MCF 10A (cell line): ENCODE measurements at regions not wholly inside any gene's neighbourhood (a gene's known extent, or its start where the extent isn't known, plus 50 kb on each side); places are given as distances from the start of the nearest gene placed in this dataset.
"Not testable (repeated sequence)": the region's sequence is repeated elsewhere in the genome, so short reads cannot be mapped to it uniquely, and the experiment has no call there.

Source experiments
- BruUV-seq: library from RNA; stranded (reverse); fragments of 400-500 nt; replicated peaks from 2 replicates; lab custom pipeline; 2021; lab: Mats Ljungman, UMichigan
- CTCF ChIA-PET: fragments of 300-600 bp; sonication (Branson Sonifier 250); formaldehyde crosslinking; extraction: SDS; loops from one replicate; lab custom pipeline; 2021; ENCODE audit warnings: antibody characterized with exemption, inconsistent platforms; lab: Yijun Ruan, JAX
- POLR2A ChIA-PET: fragments of 300-600, 350-650 bp; sonication (Branson Sonifier 250); formaldehyde crosslinking; extraction: SDS; loops from one replicate; lab custom pipeline; 2020; ENCODE audit warnings: antibody characterized with exemption, inconsistent platforms; lab: Yijun Ruan, JAX
- DNase-seq: peaks from one replicate; pipeline ENCODE4 v3.0.0-alpha.2; 2018; ENCODE audit not compliant: unreplicated experiment
- H3K27ac Mint-ChIP-seq: one replicate; pipeline ENCODE4 v1.8.0; 2022; ENCODE audit warnings: mild to moderate bottlenecking, low read depth, mixed read lengths; ENCODE audit not compliant: unreplicated experiment
- H3K27me3 Mint-ChIP-seq: one replicate; pipeline ENCODE4 v1.8.0; 2022; ENCODE audit warnings: mixed read lengths; ENCODE audit not compliant: insufficient read depth, unreplicated experiment
- H3K36me3 Mint-ChIP-seq: one replicate; pipeline ENCODE4 v1.8.0; 2022; ENCODE audit warnings: mild to moderate bottlenecking, moderate library complexity, mixed read lengths; ENCODE audit not compliant: insufficient read depth, unreplicated experiment
- H3K4me1 Mint-ChIP-seq: one replicate; pipeline ENCODE4 v1.8.0; 2022; ENCODE audit warnings: mixed read lengths; ENCODE audit not compliant: insufficient read depth, unreplicated experiment
- H3K4me3 Mint-ChIP-seq: one replicate; pipeline ENCODE4 v1.8.0; 2022; ENCODE audit warnings: mild to moderate bottlenecking, moderate library complexity, mixed read lengths; ENCODE audit not compliant: unreplicated experiment
- H3K9me3 Mint-ChIP-seq: one replicate; pipeline ENCODE4 v1.8.0; 2022; ENCODE audit warnings: mixed read lengths; ENCODE audit not compliant: unreplicated experiment
- intact Hi-C: fragments of 100-400 bp; cut with micrococcal nuclease; formaldehyde crosslinking; loops from 2 replicates; pipeline ENCODE4 v1.14.1; 2022
- TF ChIP-seq, protein P1 (sequence below): fragments of 200-600 bp; IDR thresholded peaks from one replicate; pipeline ENCODE4 v1.8.0; 2022; ENCODE audit warnings: antibody characterized with exemption, mild to moderate bottlenecking; ENCODE audit not compliant: unreplicated experiment

DNA sequence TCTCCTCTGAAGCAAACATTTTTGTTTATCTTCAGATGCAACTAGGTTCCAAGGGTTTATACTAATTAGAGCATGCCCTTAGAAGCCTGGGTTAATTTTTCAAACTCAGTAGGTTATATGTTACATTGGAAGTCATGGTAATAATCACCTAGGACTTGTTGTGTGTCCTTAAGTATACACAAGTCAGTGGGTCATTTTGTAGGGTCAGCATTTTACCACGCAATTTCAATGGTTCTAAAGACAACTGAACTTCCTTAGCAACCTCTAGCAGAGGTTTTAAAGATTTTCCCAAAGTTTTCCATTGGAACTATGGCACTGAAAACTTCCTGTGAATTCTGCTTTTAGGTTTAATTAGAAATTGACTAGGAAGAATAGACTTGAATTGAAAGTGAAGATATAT is 99.6 kb upstream of the NANOGP8 start:
- H3K27ac Mint-ChIP-seq: no peak overlapping the region
- ChIA-PET POLR2A (interaction anchor here (0.9 kb wide), 1 partner anchor 195 kb away, joined by 3 read pairs; no protein-coding TSS in a partner anchor), CTCF (no interaction called here)
- BruUV-seq: no TSS peak
- intact Hi-C loops: no loop called here
- H3K36me3 Mint-ChIP-seq: peaks cover 8% of the 10 kb centered on the region
- no peaks in the 10 kb centered on the region for H3K9me3 Mint-ChIP-seq
- no peak overlapping the region for H3K4me3 Mint-ChIP-seq
- TF ChIP-seq, protein P1, sequence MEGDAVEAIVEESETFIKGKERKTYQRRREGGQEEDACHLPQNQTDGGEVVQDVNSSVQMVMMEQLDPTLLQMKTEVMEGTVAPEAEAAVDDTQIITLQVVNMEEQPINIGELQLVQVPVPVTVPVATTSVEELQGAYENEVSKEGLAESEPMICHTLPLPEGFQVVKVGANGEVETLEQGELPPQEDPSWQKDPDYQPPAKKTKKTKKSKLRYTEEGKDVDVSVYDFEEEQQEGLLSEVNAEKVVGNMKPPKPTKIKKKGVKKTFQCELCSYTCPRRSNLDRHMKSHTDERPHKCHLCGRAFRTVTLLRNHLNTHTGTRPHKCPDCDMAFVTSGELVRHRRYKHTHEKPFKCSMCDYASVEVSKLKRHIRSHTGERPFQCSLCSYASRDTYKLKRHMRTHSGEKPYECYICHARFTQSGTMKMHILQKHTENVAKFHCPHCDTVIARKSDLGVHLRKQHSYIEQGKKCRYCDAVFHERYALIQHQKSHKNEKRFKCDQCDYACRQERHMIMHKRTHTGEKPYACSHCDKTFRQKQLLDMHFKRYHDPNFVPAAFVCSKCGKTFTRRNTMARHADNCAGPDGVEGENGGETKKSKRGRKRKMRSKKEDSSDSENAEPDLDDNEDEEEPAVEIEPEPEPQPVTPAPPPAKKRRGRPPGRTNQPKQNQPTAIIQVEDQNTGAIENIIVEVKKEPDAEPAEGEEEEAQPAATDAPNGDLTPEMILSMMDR: no peak
- H3K4me1 Mint-ChIP-seq: peaks cover 5% of the 10 kb centered on the region
- H3K27me3 Mint-ChIP-seq: no peaks in the 10 kb centered on the region
- DNase-seq: no peak

DNA sequence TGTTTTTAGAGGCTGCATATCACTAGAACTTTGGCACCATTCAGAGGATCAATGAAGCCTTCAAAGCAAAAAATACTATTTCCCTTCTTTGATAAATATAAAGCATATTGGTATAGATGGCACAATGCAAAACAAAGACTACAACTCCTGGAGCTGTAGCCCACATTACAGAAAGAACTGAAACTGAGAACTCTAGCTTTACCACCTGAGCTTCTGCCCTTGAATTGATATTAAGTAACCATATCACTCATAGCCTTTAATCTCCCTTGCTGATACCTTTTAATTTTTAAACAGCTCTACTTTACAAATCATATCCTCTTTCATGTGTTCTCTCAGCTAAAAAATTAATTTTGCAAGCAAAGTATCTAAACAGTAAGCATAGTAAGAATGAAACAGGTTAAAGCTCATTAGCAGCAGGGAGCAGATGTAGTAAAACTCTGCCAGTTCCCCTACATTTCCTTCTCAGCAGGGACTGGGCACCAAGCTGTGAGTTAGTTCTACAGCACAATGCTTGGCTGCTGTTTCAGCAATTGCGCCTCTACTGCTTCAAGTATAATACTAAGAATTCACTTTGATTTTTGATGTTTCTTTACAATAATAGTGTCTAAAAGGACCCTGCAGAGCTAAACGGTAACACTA is 97.9 kb upstream of the NANOGP8 start:
- no peak overlapping the region for H3K27ac Mint-ChIP-seq
- no peaks in the 10 kb centered on the region for H3K27me3 Mint-ChIP-seq
- TF ChIP-seq, protein P1: no peak
- no peak for DNase-seq
- H3K36me3 Mint-ChIP-seq: peaks cover 9% of the 10 kb centered on the region
- intact Hi-C loops: no loop called here
- no TSS peak for BruUV-seq
- H3K4me3 Mint-ChIP-seq: no peak overlapping the region
- no peaks in the 10 kb centered on the region for H3K9me3 Mint-ChIP-seq
- H3K4me1 Mint-ChIP-seq: peaks cover 5% of the 10 kb centered on the region
- ChIA-PET POLR2A (interaction anchor here (1.2 kb wide), 1 partner anchor 195 kb away, joined by 3 read pairs; the partner anchor contains the start of gene ZNF770), CTCF (interaction anchor here (0.5 to 1.4 kb wide), 6 partner anchors 11 to 337 kb away, joined by 3 read pairs; no protein-coding TSS in a partner anchor)

DNA sequence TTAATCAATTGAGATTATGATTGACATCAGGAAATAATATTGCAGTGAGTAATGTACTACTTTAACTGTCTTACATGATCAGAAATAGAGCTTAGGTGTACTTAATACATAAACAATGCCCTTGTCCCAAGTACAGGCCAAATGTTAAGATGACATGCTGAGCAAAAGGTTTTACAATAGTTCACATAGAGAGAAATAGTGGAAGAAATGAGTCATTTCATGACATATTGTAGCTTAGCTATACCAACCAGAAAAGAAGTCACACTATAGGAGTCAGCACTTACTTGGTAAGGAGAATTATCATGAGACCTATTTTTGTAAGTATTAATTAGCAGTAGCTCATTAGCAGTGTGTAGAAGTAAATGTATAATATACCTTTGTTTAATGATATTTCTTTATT is 96.4 kb upstream of the NANOGP8 start:
- peaks cover 10% of the 10 kb centered on the region for H3K36me3 Mint-ChIP-seq
- no peaks in the 10 kb centered on the region for H3K9me3 Mint-ChIP-seq
- no TSS peak for BruUV-seq
- no peak overlapping the region for H3K27ac Mint-ChIP-seq
- H3K4me3 Mint-ChIP-seq: no peak overlapping the region
- peaks cover 5% of the 10 kb centered on the region for H3K4me1 Mint-ChIP-seq
- ChIA-PET CTCF (interaction anchor here (1.0 kb wide), 1 partner anchor 15 kb away, joined by 3 read pairs; no protein-coding TSS in a partner anchor), POLR2A (interaction anchor here (0.5 kb wide), 2 partner anchors 18 to 100 kb away, joined by 3 read pairs; no protein-coding TSS in a partner anchor)
- peak; percentile 21 for DNase-seq
- no peaks in the 10 kb centered on the region for H3K27me3 Mint-ChIP-seq
- intact Hi-C loops: no loop called here
- TF ChIP-seq, protein P1: no peak

DNA sequence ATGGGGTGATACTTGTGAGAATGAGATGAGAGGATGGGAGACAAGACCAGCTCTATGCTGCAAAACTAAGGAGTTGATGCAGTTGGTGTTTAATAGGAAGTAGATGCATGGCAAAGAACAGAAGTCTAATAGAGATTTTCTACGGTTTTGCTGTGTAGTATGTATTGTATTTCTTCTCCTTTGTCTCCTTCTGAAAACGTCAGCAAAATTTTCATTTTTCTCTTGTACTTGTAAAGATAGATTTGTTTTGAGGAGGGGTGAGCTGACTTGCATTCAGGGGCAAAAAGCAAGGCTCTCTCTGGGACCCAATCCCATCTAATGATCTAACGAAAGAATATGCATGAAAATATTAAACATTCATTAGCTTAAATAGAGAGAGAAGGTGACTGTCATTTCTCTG is 94.6 kb upstream of the NANOGP8 start:
- peaks cover 5% of the 10 kb centered on the region for H3K4me1 Mint-ChIP-seq
- DNase-seq: no peak
- no peak overlapping the region for H3K4me3 Mint-ChIP-seq
- TF ChIP-seq, protein P1: no peak
- intact Hi-C loops: no loop called here
- no peaks in the 10 kb centered on the region for H3K27me3 Mint-ChIP-seq
- H3K27ac Mint-ChIP-seq: no peak overlapping the region
- BruUV-seq: no TSS peak
- ChIA-PET POLR2A (interaction anchor here (0.6 kb wide), 1 partner anchor 73 kb away, joined by 3 read pairs; no protein-coding TSS in a partner anchor), CTCF (interaction anchor here (0.7 kb wide), 1 partner anchor 1445 kb away, joined by 4 read pairs; no protein-coding TSS in a partner anchor)
- H3K9me3 Mint-ChIP-seq: no peaks in the 10 kb centered on the region
- H3K36me3 Mint-ChIP-seq: peaks cover 6% of the 10 kb centered on the region

DNA sequence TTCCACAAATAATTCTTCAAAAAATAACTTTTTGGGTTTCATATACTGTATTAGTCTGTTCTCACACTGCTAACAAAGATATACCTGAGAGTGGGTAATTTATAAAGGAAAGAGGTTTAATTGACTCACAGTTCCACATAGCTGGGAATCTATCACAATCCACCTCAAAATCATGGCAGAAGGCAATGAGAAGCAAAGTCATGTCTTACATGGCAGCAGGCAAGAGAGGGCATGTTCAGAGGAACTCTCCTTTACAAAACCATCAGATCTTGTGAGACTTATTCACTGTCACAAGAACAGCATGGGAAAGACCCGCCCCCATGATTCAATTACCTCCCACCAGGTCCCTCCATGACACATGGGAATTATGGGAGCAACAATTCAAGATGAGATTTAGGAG is 93.1 kb upstream of the NANOGP8 start:
- DNase-seq, H3K9me3 Mint-ChIP-seq, intact Hi-C loops, H3K27me3 Mint-ChIP-seq, H3K36me3 Mint-ChIP-seq, BruUV-seq, H3K27ac Mint-ChIP-seq, H3K4me3 Mint-ChIP-seq: not testable (repeated sequence)
- ChIA-PET CTCF (interaction anchor here (0.6 to 1.1 kb wide), 2 partner anchors 11 to 267 kb away, joined by 3 to 6 read pairs; no protein-coding TSS in a partner anchor), POLR2A (interaction anchor here (0.9 kb wide), 1 partner anchor 10 kb away, joined by 5 read pairs; no protein-coding TSS in a partner anchor)
- peaks cover 12% of the 10 kb centered on the region for H3K4me1 Mint-ChIP-seq
